B cell (primary cell): ENCODE measurements at regions not wholly inside any gene's neighbourhood (a gene's known extent, or its start where the extent isn't known, plus 50 kb on each side); places are given as distances from the start of the nearest gene placed in this dataset.
A peak's percentile ranks its signal among the peaks of the same experiment; 100 is the strongest.

Experiments
- ATAC-seq: fragments of 200-7000 bp; cut with Tn5 transposase; one replicate; pipeline ENCODE4 v1.10.0; 2021; ENCODE audit warnings: low read depth, mild to moderate bottlenecking, moderate number of reproducible peaks, moderate library complexity
- CTCF ChIA-PET: fragments of 350-600 bp; sonication (Branson Sonifier 250); formaldehyde crosslinking; loops from one replicate; lab custom pipeline; 2021; ENCODE audit warnings: antibody characterized with exemption, inconsistent platforms; lab: Charles Lee
- POLR2A ChIA-PET: fragments of 350-600 bp; sonication (Branson Sonifier 250); formaldehyde crosslinking; loops from one replicate; lab custom pipeline; 2021; ENCODE audit warnings: antibody characterized with exemption; lab: Charles Lee
- DNase-seq: peaks from one replicate; pipeline ENCODE4 v3.0.0; 2013
- H2AFZ ChIP-seq: 2 replicates; pipeline ENCODE4 v1.6.1; 2012; ENCODE audit warnings: mild to moderate bottlenecking, low read depth, low read length; ENCODE audit not compliant: insufficient read depth, poor library complexity, severe bottlenecking
- H3K27ac ChIP-seq, 2 donors: 1 replicate in 1 of 2; 2 replicates in 1 of 2; pipeline ENCODE4 v1.5.1; 2012 to 2013; ENCODE audit warnings: low read length in 2 of 2, mild to moderate bottlenecking in 2 of 2, moderate library complexity in 1 of 2
- H3K27me3 ChIP-seq, 4 experiments: fragments of 200-600 bp in 1 of 4; sonication (generic) in 1 of 4; replicated peaks in 1 of 4; 1 replicate in 2 of 4; 2 replicates in 2 of 4; pipeline versions ENCODE4 v1.6.1 to v1.7.0; 2013 to 2016; ENCODE audit warnings: low read length in 3 of 4, mild to moderate bottlenecking in 2 of 4, mixed read lengths in 1 of 4, moderate library complexity in 1 of 4; ENCODE audit not compliant: insufficient read depth in 4 of 4, control insufficient read depth in 3 of 4; ENCODE audit errors: control extremely low read depth in 1 of 4
- H3K36me3 ChIP-seq, 2 experiments: replicated peaks in 1 of 2; 1 replicate in 1 of 2; 2 replicates in 1 of 2; pipeline versions ENCODE4 v1.6.1 to v1.7.1; 2013; ENCODE audit warnings: low read length in 1 of 2; ENCODE audit not compliant: insufficient read depth in 2 of 2, control insufficient read depth in 1 of 2; ENCODE audit errors: control extremely low read depth in 1 of 2, extremely low read depth in 1 of 2
- H3K4me1 ChIP-seq, 2 donors: fragments of 200-600 bp in 1 of 2; sonication (generic) in 1 of 2; 1 replicate in 1 of 2; 2 replicates in 1 of 2; pipeline versions ENCODE4 v1.5.1 to v1.6.1; 2013 to 2017; ENCODE audit warnings: low read length in 2 of 2; ENCODE audit not compliant: control insufficient read depth in 2 of 2, insufficient read depth in 2 of 2
- H3K4me2 ChIP-seq: replicated peaks from 2 replicates; pipeline ENCODE3; 2012; ENCODE audit warnings: mild to moderate bottlenecking, low read depth, low read length; ENCODE audit not compliant: poor library complexity, severe bottlenecking
- H3K4me3 ChIP-seq, 5 experiments: fragments of 200-600 bp in 1 of 5; sonication (generic) in 1 of 5; 1 replicate in 3 of 5; 2 replicates in 2 of 5; pipeline versions ENCODE4 v1.5.1 to v1.7.0; 2011 to 2016; ENCODE audit warnings: low read length in 4 of 5, mild to moderate bottlenecking in 4 of 5, low read depth in 2 of 5, control low read depth in 1 of 5, moderate library complexity in 1 of 5; ENCODE audit not compliant: insufficient read depth in 1 of 5; ENCODE audit errors: control extremely low read depth in 1 of 5, extremely low read depth in 1 of 5
- H3K79me2 ChIP-seq: fragments of 200-600 bp; sonication (generic); one replicate; pipeline ENCODE4 v1.6.0; 2016; ENCODE audit warnings: low read length; ENCODE audit not compliant: control insufficient read depth, insufficient read depth
- H3K9ac ChIP-seq: fragments of 200-600 bp; sonication (generic); 2 replicates; pipeline ENCODE4 v1.6.1; 2017; ENCODE audit warnings: mild to moderate bottlenecking, low read length, moderate library complexity
- H3K9me3 ChIP-seq, 3 donors: one replicate each; pipeline versions ENCODE4 v1.6.1 to v1.7.1; 2013; ENCODE audit warnings: low read length in 2 of 3; ENCODE audit not compliant: control insufficient read depth in 2 of 3, insufficient read depth in 1 of 3; ENCODE audit errors: control extremely low read depth in 1 of 3
- H4K20me1 ChIP-seq: 2 replicates; pipeline ENCODE4 v1.6.0; 2012; ENCODE audit warnings: mild to moderate bottlenecking, low read length; ENCODE audit not compliant: insufficient read depth, control insufficient read depth, poor library complexity, severe bottlenecking
- H3K27ac Mint-ChIP-seq: one replicate; pipeline ENCODE4 v1.8.0; 2021; ENCODE audit warnings: mixed read lengths
- H3K27me3 Mint-ChIP-seq: one replicate; pipeline ENCODE4 v1.8.0; 2021; ENCODE audit warnings: mixed read lengths
- H3K4me1 Mint-ChIP-seq: one replicate; pipeline ENCODE4 v1.8.0; 2021; ENCODE audit warnings: mixed read lengths
- H3K4me3 Mint-ChIP-seq: one replicate; pipeline ENCODE4 v1.8.0; 2021; ENCODE audit warnings: mixed read lengths
- H3K9me3 Mint-ChIP-seq: one replicate; pipeline ENCODE4 v1.8.0; 2022; ENCODE audit warnings: mixed read lengths; ENCODE audit not compliant: insufficient read depth
- CTCF ChIP-seq: fragments of 200-600 bp; IDR thresholded peaks from one replicate; pipeline ENCODE4 v1.8.0; 2022; ENCODE audit warnings: antibody characterized with exemption, mild to moderate bottlenecking
- EZH2 ChIP-seq: IDR thresholded peaks from 2 replicates; pipeline ENCODE4 v1.6.1; 2012; ENCODE audit warnings: borderline replicate concordance, low read depth, mild to moderate bottlenecking, moderate library complexity, low read length; ENCODE audit not compliant: insufficient read depth, poor library complexity, severe bottlenecking
- WGBS: methylation state at CpG from one replicate; pipeline ENCODE4 v1.1.5; 2013; ENCODE audit warnings: missing lambda C conversion rate; ENCODE audit not compliant: insufficient coverage; 5-methylcytosine and 5-hydroxymethylcytosine counted together
- intact Hi-C: fragments of 100-400 bp; cut with micrococcal nuclease; formaldehyde crosslinking; loops from one replicate; pipeline ENCODE4 v1.10.0; 2022

- H3K4me2 ChIP-seq, result no peak overlapping the region
- H3K79me2 ChIP-seq, result no peaks in the 10 kb centered on the region
- intact Hi-C loops, result no loop called here
- Mint-ChIP-seq H3K4me3 (no peak overlapping the region), H3K4me1 (peaks cover 16% of the 10 kb centered on the region), H3K9me3 (peaks cover 3% of the 10 kb centered on the region), H3K27me3 (peaks cover 7% of the 10 kb centered on the region), H3K27ac (no peak overlapping the region)
- H3K36me3 ChIP-seq, result no peaks in the 10 kb centered on the region
- TF ChIP-seq EZH2 (no peak), CTCF (no peak)
- no peaks in the 10 kb centered on the region for H3K27me3 ChIP-seq
- ChIA-PET POLR2A (no interaction called here), CTCF (interaction anchor here (12.9 kb wide), 1 partner anchor 109 kb away, joined by 350 read pairs; no protein-coding TSS in a partner anchor)
- no peaks in the 10 kb centered on the region for H4K20me1 ChIP-seq
- no peak overlapping the region for H3K4me3 ChIP-seq
- H3K9me3 ChIP-seq, result peaks cover 0 to 5% (median 2%) of the 10 kb centered on the region in 3 donors
- H3K4me1 ChIP-seq, result peaks cover 9 to 13% of the 10 kb centered on the region in 2 donors
- H3K27ac ChIP-seq, result no peak overlapping the region
- no peak overlapping the region for H3K9ac ChIP-seq
- no peak overlapping the region for H2AFZ ChIP-seq
- WGBS, result 100% methylated on average over 4 of the region's 4 CpGs
- no peak for DNase-seq
- no peak for ATAC-seq
Observed at GRCh38 chr1:53388963-53389362, 61.1 kb upstream of the LRP8 start.

- Histone ChIP-seq H3K4me1 (peaks cover 9 to 13% of the 10 kb centered on the region in 2 donors), H3K36me3 (no peaks in the 10 kb centered on the region), H3K4me3 (no peak overlapping the region), H3K27ac (no peak overlapping the region), H3K27me3 (no peaks in the 10 kb centered on the region), H2AFZ (peak overlapping the region; percentile 38), H4K20me1 (no peaks in the 10 kb centered on the region), H3K9me3 (peaks cover 0 to 5% (median 2%) of the 10 kb centered on the region in 3 donors), H3K79me2 (no peaks in the 10 kb centered on the region), H3K9ac (no peak overlapping the region), H3K4me2 (peak overlapping the region; percentile 32)
- WGBS, result 31% methylated on average over 5 of the region's 5 CpGs
- Mint-ChIP-seq H3K4me1 (peaks cover 16% of the 10 kb centered on the region), H3K27me3 (peaks cover 4% of the 10 kb centered on the region), H3K27ac (no peak overlapping the region), H3K9me3 (peaks cover 3% of the 10 kb centered on the region), H3K4me3 (no peak overlapping the region)
- TF ChIP-seq CTCF (no peak), EZH2 (no peak)
- ATAC-seq (peak; percentile 36), DNase-seq (peak; percentile 59)
- ChIA-PET CTCF (interaction anchor here (0.8 to 12.9 kb wide), 3 partner anchors 35 to 115 kb away, joined by 3 to 350 read pairs (median 4); no protein-coding TSS in a partner anchor), POLR2A (interaction anchor here (0.7 kb wide), 1 partner anchor 64 kb away, joined by 3 read pairs; no protein-coding TSS in a partner anchor)
- intact Hi-C loops, result loop anchor here (5.0 kb wide), 1 partner anchor 208 kb away; no protein-coding TSS in a partner anchor
Observed at GRCh38 chr1:53390261-53390660, 62.4 kb upstream of the LRP8 start.
